GM12878 (cell line): ENCODE measurements at regions not wholly inside any gene's neighbourhood (a gene's known extent, or its start where the extent isn't known, plus 50 kb on each side); places are given as distances from the start of the nearest gene placed in this dataset.

Experiments
- BHLHE40 ChIP-seq, 2 experiments: fragments of 450-650 bp in 1 of 2; IDR thresholded peaks; 2 replicates each; pipeline ENCODE4 v1.6.1; 2011 to 2017; ENCODE audit warnings: low read depth in 2 of 2, borderline replicate concordance in 1 of 2, improper control_type of control experiment in 1 of 2, low read length in 1 of 2, mild to moderate bottlenecking in 1 of 2
- CTCF ChIP-seq, 3 experiments: IDR thresholded peaks in 2 of 3; conservative IDR thresholded peaks in 1 of 3; 2 replicates each; pipeline ENCODE4 v1.5.1; 2011; ENCODE audit warnings: low read depth in 3 of 3, low read length in 3 of 3, mild to moderate bottlenecking in 3 of 3, control low read depth in 2 of 3, moderate library complexity in 2 of 3, inconsistent platforms in 1 of 3, mixed read lengths in 1 of 3; ENCODE audit not compliant: control insufficient read depth in 2 of 3, insufficient read depth in 1 of 3; ENCODE audit errors: extremely low read depth in 1 of 3
- EP300 ChIP-seq, 2 experiments: fragments of 150-350 bp in 1 of 2; IDR thresholded peaks; 2 replicates each; pipeline ENCODE4 v1.6.1; 2011 to 2012; ENCODE audit warnings: low read depth in 2 of 2, low read length in 2 of 2, borderline replicate concordance in 1 of 2, improper control_type of control experiment in 1 of 2, inconsistent platforms in 1 of 2; ENCODE audit not compliant: control insufficient read depth in 1 of 2
- ETV6 ChIP-seq, 2 experiments: fragments of 450-650 bp in 1 of 2; IDR thresholded peaks in 1 of 2; conservative IDR thresholded peaks in 1 of 2; 2 replicates each; pipeline ENCODE4 v1.6.1; 2014; ENCODE audit warnings: antibody characterized with exemption in 1 of 2, borderline replicate concordance in 1 of 2, low read depth in 1 of 2, mild to moderate bottlenecking in 1 of 2, moderate library complexity in 1 of 2
- EZH2 ChIP-seq: IDR thresholded peaks from 2 replicates; pipeline ENCODE4 v1.6.1; 2012; ENCODE audit warnings: low read depth, mild to moderate bottlenecking, control low read depth, inconsistent platforms, low read length, borderline replicate concordance; ENCODE audit not compliant: control insufficient read depth

GRCh38 chr2:122179492-122180165, 424.2 kb downstream of the TSN start:
- TF ChIP-seq EZH2 (no peak), CTCF (IDR thresholded peaks at IDR 0.05 in 2 of 3, conservative IDR thresholded peaks at IDR 0.05 in 1 of 3; ENCODE audit: control insufficient read depth in 2 of 3, extremely low read depth in 1 of 3, insufficient read depth in 1 of 3, low read depth in 3 of 3, low read length in 3 of 3) (no peak), EP300 (IDR thresholded peaks at IDR 0.05; ENCODE audit: borderline replicate concordance in 1 of 2, control insufficient read depth in 1 of 2, low read depth in 2 of 2, low read length in 2 of 2) (no peak), BHLHE40 (IDR thresholded peaks at IDR 0.05; ENCODE audit: borderline replicate concordance in 1 of 2, low read depth in 2 of 2, low read length in 1 of 2) (no peak), ETV6 (conservative IDR thresholded peaks at IDR 0.05 in 1 of 2, IDR thresholded peaks at IDR 0.05 in 1 of 2; ENCODE audit: borderline replicate concordance in 1 of 2, low read depth in 1 of 2) (no peak)
